Suprapubic skin (tissue), 3 donors: ENCODE measurements at regions not wholly inside any gene's neighbourhood (a gene's known extent, or its start where the extent isn't known, plus 50 kb on each side); places are given as distances from the start of the nearest gene placed in this dataset.

Source experiments
- EP300 ChIP-seq: sonication (generic); formaldehyde crosslinking; IDR thresholded peaks from one replicate; pipeline ENCODE4 v1.6.1; 2017; ENCODE audit warnings: antibody characterized with exemption
- POLR2A ChIP-seq, 2 donors: fragments of 450-650 bp; IDR thresholded peaks; one replicate each; pipeline ENCODE4 v1.6.1; 2017; ENCODE audit warnings: antibody characterized with exemption in 2 of 2, mild to moderate bottlenecking in 2 of 2, moderate library complexity in 2 of 2
- TF ChIP-seq, protein P1 (sequence below), 2 donors: fragments of 200-600 bp in 1 of 2; fragments of 450-650 bp in 1 of 2; sonication (generic) in 1 of 2; IDR thresholded peaks; one replicate each; pipeline ENCODE4 v1.5.1; 2016 to 2019; ENCODE audit warnings: antibody characterized with exemption in 2 of 2, mild to moderate bottlenecking in 1 of 2, moderate library complexity in 1 of 2

DNA sequence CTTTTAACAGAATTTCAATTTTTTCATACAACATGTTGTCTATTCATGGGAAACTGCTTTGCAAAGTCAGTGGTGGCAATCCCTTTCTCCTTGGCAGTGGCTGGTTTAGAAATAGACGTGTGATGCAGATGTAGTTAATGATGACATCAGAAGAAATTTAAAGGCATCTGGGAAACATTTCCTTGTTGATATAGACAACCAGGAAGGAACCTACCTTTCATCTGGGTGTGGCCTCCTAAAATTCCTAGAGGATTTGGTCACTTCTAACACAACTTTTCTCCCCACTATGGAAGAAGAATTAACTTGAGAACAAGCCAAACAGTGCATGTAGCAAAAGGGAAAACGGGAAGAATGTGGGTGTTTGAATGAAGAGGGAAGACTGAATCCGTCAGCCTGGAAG lies 102.8 kb downstream of the EFNB2 start:
- TF ChIP-seq, protein P1, sequence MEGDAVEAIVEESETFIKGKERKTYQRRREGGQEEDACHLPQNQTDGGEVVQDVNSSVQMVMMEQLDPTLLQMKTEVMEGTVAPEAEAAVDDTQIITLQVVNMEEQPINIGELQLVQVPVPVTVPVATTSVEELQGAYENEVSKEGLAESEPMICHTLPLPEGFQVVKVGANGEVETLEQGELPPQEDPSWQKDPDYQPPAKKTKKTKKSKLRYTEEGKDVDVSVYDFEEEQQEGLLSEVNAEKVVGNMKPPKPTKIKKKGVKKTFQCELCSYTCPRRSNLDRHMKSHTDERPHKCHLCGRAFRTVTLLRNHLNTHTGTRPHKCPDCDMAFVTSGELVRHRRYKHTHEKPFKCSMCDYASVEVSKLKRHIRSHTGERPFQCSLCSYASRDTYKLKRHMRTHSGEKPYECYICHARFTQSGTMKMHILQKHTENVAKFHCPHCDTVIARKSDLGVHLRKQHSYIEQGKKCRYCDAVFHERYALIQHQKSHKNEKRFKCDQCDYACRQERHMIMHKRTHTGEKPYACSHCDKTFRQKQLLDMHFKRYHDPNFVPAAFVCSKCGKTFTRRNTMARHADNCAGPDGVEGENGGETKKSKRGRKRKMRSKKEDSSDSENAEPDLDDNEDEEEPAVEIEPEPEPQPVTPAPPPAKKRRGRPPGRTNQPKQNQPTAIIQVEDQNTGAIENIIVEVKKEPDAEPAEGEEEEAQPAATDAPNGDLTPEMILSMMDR (IDR thresholded peaks at IDR 0.05): no peak
- no peak for TF ChIP-seq POLR2A (IDR thresholded peaks at IDR 0.05)
- no peak for TF ChIP-seq EP300
